ENCODE measurements at regions not wholly inside any gene's neighbourhood (a gene's known extent, or its start where the extent isn't known, plus 50 kb on each side); places are given as distances from the start of the nearest gene placed in this dataset.

DNA sequence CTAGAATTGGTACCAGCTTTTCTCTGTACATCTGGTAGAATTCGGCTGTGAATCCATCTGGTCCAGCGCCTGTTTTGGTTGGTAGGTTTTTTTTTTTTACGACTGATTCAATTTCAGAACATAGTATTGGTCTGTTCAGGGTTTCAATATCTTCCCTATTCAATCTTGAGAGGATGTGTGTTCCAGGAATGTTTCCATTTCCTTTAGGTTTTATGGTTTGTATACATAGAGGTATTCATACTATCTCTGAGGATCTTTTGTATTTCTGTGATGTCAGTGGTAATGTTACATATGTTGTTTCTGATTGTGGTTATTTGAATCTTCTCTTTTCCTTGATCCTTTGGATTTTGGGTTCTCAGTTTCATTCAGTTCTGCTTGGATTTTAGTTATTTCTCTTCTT, 172.1 kb upstream of the ITGA4 start:
- TF ChIP-seq, protein P1, sequence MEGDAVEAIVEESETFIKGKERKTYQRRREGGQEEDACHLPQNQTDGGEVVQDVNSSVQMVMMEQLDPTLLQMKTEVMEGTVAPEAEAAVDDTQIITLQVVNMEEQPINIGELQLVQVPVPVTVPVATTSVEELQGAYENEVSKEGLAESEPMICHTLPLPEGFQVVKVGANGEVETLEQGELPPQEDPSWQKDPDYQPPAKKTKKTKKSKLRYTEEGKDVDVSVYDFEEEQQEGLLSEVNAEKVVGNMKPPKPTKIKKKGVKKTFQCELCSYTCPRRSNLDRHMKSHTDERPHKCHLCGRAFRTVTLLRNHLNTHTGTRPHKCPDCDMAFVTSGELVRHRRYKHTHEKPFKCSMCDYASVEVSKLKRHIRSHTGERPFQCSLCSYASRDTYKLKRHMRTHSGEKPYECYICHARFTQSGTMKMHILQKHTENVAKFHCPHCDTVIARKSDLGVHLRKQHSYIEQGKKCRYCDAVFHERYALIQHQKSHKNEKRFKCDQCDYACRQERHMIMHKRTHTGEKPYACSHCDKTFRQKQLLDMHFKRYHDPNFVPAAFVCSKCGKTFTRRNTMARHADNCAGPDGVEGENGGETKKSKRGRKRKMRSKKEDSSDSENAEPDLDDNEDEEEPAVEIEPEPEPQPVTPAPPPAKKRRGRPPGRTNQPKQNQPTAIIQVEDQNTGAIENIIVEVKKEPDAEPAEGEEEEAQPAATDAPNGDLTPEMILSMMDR (conservative IDR thresholded peaks at IDR 0.05; ENCODE audit: control insufficient read depth, insufficient read depth, low read depth, low read length), result no peak
- no peak overlapping the region for H3K4me3 ChIP-seq (ENCODE audit: control insufficient read depth, low read depth, low read length)
- no peak for DNase-seq (ENCODE audit: low read depth)

DNA sequence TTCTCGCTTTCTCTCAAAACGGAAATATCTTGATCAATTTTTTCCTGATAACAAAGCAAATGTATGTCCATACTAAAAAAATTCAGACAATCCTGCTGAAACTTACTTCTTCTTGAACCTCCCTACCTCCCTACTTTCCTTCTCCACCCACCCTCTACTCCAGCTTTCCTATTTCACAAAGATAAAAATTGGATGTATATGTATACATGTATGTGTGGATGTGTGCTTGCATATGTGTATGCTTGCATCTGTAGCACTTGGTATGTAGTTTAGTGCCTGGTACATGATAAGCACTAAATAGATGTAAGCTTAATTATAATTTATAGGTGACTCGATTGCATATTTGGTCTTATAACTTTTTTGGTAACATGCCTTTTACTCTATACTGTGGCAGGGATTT, 167.5 kb upstream of the ITGA4 start:
- DNase-seq (ENCODE audit: low read depth), result no peak
- H3K4me3 ChIP-seq (ENCODE audit: control insufficient read depth, low read depth, low read length), result no peak overlapping the region
- TF ChIP-seq, protein P1 (conservative IDR thresholded peaks at IDR 0.05; ENCODE audit: control insufficient read depth, insufficient read depth, low read depth, low read length), result no peak

DNA sequence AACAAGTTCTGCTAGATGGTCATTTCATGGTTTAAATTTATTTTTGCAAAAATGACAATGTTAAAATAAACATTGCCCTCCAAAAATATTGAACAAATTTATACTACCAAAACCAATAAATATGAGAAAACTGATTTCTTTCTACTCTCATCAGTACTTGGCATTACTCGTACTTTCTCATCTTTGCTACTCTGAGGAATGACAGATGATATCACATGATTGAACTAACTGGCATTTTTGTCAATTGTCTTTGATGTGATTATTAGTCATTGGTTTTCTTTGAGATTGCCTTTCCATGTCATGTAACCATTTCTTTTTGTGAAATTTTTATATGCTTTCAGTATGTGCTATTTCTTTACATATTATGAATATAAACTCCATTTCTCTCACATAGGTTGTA, 167.0 kb upstream of the ITGA4 start:
- DNase-seq (ENCODE audit: low read depth), result no peak
- TF ChIP-seq, protein P1 (conservative IDR thresholded peaks at IDR 0.05; ENCODE audit: control insufficient read depth, insufficient read depth, low read depth, low read length), result no peak
- H3K4me3 ChIP-seq (ENCODE audit: control insufficient read depth, low read depth, low read length), result no peak overlapping the region

DNA sequence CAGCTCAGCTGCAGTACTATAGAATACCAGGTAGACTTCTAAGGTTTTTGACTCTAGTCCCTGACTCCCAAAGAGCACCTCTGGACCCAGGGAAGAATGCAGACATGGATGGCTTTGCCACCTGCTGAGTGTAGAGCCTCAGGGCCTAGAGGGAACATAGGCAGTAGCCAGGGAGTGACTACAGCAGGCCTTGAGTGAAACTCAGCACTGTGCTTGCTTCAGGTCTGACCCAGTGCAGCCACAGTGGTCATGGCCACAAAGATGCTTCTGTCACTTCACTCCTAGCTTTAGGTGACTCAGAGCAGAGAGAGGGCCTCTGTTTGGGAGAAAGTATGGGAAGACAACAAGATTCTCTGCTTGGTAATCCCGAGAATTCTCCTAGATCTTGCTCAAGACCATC, 162.2 kb upstream of the ITGA4 start:
- TF ChIP-seq, protein P1 (conservative IDR thresholded peaks at IDR 0.05; ENCODE audit: control insufficient read depth, insufficient read depth, low read depth, low read length), result no peak
- DNase-seq (ENCODE audit: low read depth), result no peak
- no peak overlapping the region for H3K4me3 ChIP-seq (ENCODE audit: control insufficient read depth, low read depth, low read length)

DNA sequence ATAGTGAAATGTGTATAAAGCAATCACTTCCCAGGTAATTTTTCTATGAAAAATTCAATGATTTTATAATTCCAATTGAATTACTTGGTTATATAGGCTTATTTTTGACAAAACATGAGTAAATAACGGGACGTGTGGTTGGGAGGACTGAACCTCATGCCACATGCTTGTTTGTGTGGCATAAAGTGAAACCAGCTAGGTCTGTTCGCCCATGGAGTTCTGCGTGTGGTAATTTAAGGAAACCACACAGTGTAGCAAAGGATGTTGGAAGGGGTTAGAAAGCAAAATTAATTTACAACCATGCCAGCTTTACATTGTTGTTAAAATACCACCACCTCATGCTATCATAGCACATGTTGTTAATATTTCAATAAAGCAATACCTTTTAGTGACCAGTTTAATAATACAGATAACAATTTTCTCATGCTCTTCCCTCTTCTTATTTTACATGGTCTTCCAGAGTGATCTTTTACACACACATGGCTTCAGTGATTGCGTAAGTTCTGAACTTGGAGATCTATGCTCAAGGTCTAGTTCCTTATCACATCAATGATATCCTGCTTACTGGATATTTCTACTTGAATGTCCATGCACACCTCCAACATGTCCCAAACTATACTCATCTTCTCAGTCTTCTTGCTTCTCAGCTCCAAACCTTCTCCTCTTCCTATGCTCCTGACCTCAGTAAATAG, 156.4 kb upstream of the ITGA4 start:
- no peak for DNase-seq (ENCODE audit: low read depth)
- TF ChIP-seq, protein P1 (conservative IDR thresholded peaks at IDR 0.05; ENCODE audit: control insufficient read depth, insufficient read depth, low read depth, low read length), result no peak
- H3K4me3 ChIP-seq (ENCODE audit: control insufficient read depth, low read depth, low read length), result no peak overlapping the region

DNA sequence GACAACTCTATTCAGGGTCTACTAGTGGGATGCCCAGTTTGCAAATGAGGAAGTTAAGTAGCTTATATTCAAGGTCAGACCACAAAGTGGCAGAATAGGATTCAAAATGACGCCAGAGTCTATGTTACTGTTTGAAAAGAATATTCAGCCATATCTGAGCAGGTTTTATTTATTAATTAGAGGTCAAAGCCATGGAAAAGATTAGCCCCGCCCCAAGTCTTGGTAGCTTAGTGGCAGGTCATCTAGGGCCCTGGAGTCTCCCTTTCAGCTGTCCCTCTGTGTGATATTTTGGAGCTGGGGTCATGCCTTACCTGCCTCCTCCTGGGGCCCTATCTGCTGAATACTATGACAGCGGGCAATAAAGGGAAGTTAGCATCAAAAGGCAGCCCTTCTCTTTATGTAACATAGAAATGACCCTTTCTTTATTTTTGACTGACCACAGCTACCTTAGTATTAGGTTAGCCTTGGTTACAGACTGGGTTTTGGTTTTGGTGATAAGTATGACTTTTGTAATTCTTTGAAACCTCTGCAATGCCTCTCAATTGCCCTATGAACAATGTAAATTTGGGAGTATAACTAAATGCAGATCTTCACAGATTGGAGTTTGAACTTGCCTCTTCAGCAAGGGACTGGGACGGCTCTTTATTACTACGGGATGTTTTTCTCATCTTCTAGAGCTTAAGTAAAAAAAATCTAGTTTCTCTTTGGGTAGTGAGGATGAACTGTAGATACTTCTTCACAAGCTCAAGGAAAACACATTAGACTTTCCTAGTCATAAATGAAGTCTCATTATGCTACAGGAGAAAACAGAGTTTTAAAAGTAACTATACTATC, 153.0 kb upstream of the ITGA4 start:
- DNase-seq (ENCODE audit: low read depth), result no peak
- no peak overlapping the region for H3K4me3 ChIP-seq (ENCODE audit: control insufficient read depth, low read depth, low read length)
- TF ChIP-seq, protein P1 (conservative IDR thresholded peaks at IDR 0.05; ENCODE audit: control insufficient read depth, insufficient read depth, low read depth, low read length), result no peak

Data from fibroblast of mammary gland (primary cell).